WERI-Rb-1 (cell line): ENCODE measurements at regions not wholly inside any gene's neighbourhood (a gene's known extent, or its start where the extent isn't known, plus 50 kb on each side); places are given as distances from the start of the nearest gene placed in this dataset.
"Not testable (repeated sequence)": the region's sequence is repeated elsewhere in the genome, so short reads cannot be mapped to it uniquely, and the experiment has no call there.

Experiments
- DNase-seq: peaks from one replicate; pipeline ENCODE4 v3.0.0-alpha.2; 2020
- H3K27ac ChIP-seq: fragments of 250-450 bp; sonication (Bioruptor Pico); 2 replicates; pipeline ENCODE4 v1.5.1; 2020; ENCODE audit warnings: mild to moderate bottlenecking, moderate library complexity
- H3K27me3 ChIP-seq: fragments of 250-450 bp; sonication (Bioruptor Pico); 2 replicates; pipeline ENCODE4 v1.5.1; 2021; ENCODE audit warnings: mild to moderate bottlenecking, low read depth, moderate library complexity; ENCODE audit not compliant: insufficient read depth, severe bottlenecking
- H3K36me3 ChIP-seq: fragments of 250-450 bp; sonication (Bioruptor Pico); 2 replicates; pipeline ENCODE4 v1.5.1; 2020; ENCODE audit warnings: mild to moderate bottlenecking, moderate library complexity
- H3K4me3 ChIP-seq: 2 replicates; pipeline ENCODE4 v1.5.1; 2011; ENCODE audit warnings: low read depth, mild to moderate bottlenecking, control low read depth, low read length
- H3K9me3 ChIP-seq: fragments of 250-450 bp; sonication (Bioruptor Pico); 2 replicates; pipeline ENCODE4 v1.5.1; 2021; ENCODE audit warnings: mild to moderate bottlenecking, moderate library complexity; ENCODE audit not compliant: severe bottlenecking
- TF ChIP-seq, protein P1 (sequence below): IDR thresholded peaks from 2 replicates; pipeline ENCODE4 v1.5.1; 2011; ENCODE audit warnings: low read depth, mild to moderate bottlenecking, control low read depth, inconsistent platforms, low read length

DNA sequence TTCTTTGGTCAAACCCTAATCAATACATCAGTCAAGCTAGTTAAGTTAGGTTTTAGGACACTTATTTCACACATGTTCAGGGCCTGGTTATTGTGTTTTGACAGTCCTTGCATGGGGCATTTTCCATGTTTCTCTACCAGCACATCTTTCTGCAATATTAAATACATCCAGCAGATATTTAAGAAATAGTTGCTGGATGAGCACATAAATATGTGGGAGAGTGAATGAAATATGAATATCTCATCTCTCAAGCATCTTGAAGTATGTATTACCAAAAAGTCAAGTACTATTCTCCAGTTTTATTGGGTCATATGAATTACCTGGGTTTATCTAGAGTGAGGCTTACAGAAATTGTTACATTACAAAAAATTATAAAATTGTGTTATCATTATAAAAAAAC, 621.9 kb upstream of the GJE1 start:
- no peak overlapping the region for H3K27ac ChIP-seq
- TF ChIP-seq, protein P1, sequence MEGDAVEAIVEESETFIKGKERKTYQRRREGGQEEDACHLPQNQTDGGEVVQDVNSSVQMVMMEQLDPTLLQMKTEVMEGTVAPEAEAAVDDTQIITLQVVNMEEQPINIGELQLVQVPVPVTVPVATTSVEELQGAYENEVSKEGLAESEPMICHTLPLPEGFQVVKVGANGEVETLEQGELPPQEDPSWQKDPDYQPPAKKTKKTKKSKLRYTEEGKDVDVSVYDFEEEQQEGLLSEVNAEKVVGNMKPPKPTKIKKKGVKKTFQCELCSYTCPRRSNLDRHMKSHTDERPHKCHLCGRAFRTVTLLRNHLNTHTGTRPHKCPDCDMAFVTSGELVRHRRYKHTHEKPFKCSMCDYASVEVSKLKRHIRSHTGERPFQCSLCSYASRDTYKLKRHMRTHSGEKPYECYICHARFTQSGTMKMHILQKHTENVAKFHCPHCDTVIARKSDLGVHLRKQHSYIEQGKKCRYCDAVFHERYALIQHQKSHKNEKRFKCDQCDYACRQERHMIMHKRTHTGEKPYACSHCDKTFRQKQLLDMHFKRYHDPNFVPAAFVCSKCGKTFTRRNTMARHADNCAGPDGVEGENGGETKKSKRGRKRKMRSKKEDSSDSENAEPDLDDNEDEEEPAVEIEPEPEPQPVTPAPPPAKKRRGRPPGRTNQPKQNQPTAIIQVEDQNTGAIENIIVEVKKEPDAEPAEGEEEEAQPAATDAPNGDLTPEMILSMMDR: no peak
- H3K4me3 ChIP-seq: no peak overlapping the region
- DNase-seq: no peak
- no peaks in the 10 kb centered on the region for H3K36me3 ChIP-seq
- no peaks in the 10 kb centered on the region for H3K27me3 ChIP-seq
- H3K9me3 ChIP-seq: peaks cover 2% of the 10 kb centered on the region

DNA sequence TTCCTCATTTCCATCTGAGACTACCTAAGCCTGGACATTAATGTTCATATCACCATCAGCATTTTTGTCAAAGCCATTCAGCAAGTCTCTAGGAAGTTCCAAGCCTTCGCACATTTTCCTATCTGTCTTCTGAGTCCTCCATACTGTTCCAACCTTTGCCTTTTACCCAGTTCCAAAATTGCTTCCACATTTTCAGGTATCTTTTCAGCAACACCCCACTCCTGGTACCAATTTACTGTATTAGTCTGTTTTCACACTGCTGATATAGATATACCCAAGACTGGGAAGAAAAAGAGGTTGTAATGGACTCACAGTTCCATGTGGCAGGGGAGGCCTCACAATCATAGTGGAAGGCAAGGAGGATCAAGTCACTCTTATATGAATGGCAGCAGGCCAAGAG, 626.7 kb upstream of the GJE1 start:
- H3K27ac ChIP-seq, DNase-seq, H3K27me3 ChIP-seq, H3K4me3 ChIP-seq, H3K9me3 ChIP-seq, H3K36me3 ChIP-seq: not testable (repeated sequence)

DNA sequence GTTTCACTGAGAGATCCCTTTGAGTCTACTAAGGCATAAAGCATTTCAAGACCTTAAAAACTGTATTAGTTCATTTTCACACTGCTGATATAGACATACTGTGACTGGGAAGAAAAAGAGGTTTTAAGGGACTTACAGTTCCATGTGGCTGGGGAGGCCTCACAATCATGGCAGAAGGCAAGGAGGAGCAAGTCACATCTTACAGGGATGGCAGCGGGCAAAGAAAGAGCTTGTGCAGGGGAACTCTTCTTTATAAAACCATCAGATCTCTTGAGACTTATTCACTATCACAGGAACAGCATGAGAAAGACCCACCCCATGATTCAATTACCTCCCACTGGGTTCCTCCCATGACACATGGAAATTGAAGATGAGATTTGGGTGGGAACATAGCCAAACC, 628.4 kb upstream of the GJE1 start:
- not testable (repeated sequence) for H3K9me3 ChIP-seq, H3K27me3 ChIP-seq, H3K4me3 ChIP-seq, H3K27ac ChIP-seq, DNase-seq, H3K36me3 ChIP-seq

DNA sequence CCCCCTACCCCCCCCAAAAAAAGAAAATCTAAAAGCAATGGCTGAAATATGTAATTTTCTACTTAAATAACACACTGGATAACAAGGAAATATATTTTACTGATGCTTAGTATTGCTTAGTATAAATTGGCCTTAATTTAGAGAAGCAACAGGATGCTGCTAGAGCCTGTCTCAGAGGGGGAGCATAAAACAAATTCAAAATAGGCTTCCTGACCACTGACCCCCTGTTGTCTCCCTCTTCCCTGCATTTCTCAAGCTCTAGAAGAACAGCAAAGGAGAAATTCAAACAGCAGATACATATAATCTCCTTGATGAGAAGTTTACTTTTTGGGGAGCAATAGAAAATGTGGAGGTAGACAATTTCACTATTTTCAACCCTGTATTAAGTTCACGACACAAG, 631.1 kb upstream of the GJE1 start:
- Histone ChIP-seq H3K9me3 (peaks cover 2% of the 10 kb centered on the region), H3K27ac (no peak overlapping the region), H3K4me3 (no peak overlapping the region), H3K36me3 (no peaks in the 10 kb centered on the region), H3K27me3 (no peaks in the 10 kb centered on the region)
- TF ChIP-seq, protein P1: no peak
- no peak for DNase-seq

DNA sequence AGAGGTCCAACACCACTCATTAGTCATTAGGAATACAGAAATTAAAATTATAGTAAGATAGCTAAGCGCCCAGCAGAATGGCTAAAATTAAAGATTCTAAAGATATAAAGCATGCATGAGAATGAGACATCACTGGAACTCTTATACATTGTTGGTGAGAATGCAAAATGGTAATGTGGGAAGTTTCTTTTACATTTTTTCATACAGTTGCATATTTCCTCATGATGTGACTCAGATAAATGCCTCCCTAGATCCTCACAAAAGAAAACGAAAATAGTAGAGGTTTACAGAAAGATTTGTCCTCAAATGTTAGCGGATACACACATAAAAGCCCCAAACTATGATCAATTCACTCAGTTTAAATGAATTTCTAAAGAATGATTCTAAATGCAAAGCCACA, 633.7 kb upstream of the GJE1 start:
- Histone ChIP-seq H3K27ac (no peak overlapping the region), H3K36me3 (no peaks in the 10 kb centered on the region), H3K27me3 (no peaks in the 10 kb centered on the region), H3K4me3 (no peak overlapping the region), H3K9me3 (no peaks in the 10 kb centered on the region)
- DNase-seq: no peak
- TF ChIP-seq, protein P1: no peak

DNA sequence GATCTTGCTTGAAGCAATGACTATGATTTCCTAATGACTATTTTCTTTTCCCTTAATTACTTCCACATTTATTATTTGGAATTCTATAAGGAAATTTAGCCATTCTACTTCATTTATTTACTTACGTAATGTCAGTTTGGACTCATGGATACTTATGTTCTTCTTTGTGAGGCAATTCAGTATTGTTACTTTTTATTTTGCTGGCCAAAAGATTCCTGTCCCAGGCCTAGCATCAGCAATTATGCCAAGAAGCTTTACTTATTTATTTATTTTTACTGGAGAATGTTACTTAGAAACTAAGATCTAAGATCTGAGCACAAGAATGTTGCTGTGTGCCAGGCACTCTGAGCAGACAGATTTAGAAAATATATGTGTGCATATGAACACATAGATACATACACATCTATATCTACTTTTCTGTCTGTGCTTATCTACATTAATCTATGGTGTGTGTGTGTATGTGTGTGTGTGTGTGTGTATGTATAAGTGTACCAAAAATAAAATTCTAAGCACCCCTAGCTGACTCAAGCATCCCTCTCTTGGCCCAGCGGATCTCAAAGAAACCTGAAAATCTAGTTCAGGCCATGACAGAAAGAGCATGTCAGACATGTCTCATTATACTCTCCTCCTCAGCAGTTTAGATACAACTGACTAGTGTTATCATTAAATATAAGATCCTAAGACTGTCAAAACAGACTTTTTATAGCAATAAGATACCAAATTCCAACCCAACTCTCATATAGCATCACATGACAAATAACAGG, 640.0 kb upstream of the GJE1 start:
- Histone ChIP-seq H3K9me3 (no peaks in the 10 kb centered on the region), H3K4me3 (no peak overlapping the region), H3K27me3 (no peaks in the 10 kb centered on the region), H3K36me3 (no peaks in the 10 kb centered on the region), H3K27ac (no peak overlapping the region)
- DNase-seq: no peak
- TF ChIP-seq, protein P1: no peak

DNA sequence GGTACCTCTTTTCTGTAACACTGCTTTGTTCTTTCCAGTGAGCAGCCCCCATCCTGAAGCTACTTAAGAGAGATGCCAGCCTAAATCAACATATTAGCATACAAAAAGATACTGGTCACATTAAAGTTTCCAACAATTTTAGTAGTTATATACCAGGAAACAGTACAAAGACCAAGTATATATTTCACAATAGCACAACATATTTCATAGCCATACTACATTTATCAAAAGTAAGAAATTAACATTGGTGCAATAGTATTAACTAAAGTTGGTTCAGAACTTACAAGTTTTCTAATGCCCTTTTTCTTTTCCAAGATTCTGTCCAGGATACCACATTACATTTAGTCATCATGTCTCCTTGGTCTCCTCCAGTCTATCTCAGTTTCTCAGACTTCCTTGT, 641.0 kb upstream of the GJE1 start:
- Histone ChIP-seq H3K4me3 (no peak overlapping the region), H3K27me3 (no peaks in the 10 kb centered on the region), H3K9me3 (no peaks in the 10 kb centered on the region), H3K36me3 (no peaks in the 10 kb centered on the region), H3K27ac (no peak overlapping the region)
- DNase-seq: no peak
- TF ChIP-seq, protein P1: no peak
